HepG2 (cell line): ENCODE measurements at regions not wholly inside any gene's neighbourhood (a gene's known extent, or its start where the extent isn't known, plus 50 kb on each side); places are given as distances from the start of the nearest gene placed in this dataset.

Experiments used
- THYN1 ChIP-seq: sonication (generic); formaldehyde crosslinking; IDR thresholded peaks from 2 replicates; pipeline ENCODE4 v1.8.1; 2023; ENCODE audit warnings: low read depth, mild to moderate bottlenecking, moderate library complexity, missing genetic modification reagents, borderline replicate concordance
- TF ChIP-seq, protein P1 (sequence below): sonication (generic); formaldehyde crosslinking; IDR thresholded peaks from 2 replicates; pipeline ENCODE4 v1.4.0; 2020; ENCODE audit warnings: missing genetic modification reagents, borderline replicate concordance

DNA sequence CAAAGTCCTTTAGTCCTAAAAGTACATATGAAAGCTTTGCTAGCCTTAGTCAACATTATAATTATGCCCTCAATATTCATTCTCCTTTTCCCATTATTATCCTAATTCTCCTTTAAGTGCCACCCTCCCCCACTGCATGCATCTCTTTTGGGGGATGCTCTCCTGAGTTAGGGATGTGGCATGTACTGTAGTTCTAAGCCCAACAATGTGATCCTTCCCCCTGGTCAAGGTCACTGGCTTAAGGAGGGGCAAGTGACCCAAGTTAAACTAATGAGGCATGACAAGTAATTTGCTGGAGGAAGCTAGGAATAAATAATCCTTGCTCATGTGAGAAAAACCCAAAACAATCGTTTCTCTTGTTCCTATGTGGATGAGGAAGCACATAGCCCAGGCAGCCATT, 343.9 kb upstream of the SUCLG2 start:
- TF ChIP-seq, protein P1, sequence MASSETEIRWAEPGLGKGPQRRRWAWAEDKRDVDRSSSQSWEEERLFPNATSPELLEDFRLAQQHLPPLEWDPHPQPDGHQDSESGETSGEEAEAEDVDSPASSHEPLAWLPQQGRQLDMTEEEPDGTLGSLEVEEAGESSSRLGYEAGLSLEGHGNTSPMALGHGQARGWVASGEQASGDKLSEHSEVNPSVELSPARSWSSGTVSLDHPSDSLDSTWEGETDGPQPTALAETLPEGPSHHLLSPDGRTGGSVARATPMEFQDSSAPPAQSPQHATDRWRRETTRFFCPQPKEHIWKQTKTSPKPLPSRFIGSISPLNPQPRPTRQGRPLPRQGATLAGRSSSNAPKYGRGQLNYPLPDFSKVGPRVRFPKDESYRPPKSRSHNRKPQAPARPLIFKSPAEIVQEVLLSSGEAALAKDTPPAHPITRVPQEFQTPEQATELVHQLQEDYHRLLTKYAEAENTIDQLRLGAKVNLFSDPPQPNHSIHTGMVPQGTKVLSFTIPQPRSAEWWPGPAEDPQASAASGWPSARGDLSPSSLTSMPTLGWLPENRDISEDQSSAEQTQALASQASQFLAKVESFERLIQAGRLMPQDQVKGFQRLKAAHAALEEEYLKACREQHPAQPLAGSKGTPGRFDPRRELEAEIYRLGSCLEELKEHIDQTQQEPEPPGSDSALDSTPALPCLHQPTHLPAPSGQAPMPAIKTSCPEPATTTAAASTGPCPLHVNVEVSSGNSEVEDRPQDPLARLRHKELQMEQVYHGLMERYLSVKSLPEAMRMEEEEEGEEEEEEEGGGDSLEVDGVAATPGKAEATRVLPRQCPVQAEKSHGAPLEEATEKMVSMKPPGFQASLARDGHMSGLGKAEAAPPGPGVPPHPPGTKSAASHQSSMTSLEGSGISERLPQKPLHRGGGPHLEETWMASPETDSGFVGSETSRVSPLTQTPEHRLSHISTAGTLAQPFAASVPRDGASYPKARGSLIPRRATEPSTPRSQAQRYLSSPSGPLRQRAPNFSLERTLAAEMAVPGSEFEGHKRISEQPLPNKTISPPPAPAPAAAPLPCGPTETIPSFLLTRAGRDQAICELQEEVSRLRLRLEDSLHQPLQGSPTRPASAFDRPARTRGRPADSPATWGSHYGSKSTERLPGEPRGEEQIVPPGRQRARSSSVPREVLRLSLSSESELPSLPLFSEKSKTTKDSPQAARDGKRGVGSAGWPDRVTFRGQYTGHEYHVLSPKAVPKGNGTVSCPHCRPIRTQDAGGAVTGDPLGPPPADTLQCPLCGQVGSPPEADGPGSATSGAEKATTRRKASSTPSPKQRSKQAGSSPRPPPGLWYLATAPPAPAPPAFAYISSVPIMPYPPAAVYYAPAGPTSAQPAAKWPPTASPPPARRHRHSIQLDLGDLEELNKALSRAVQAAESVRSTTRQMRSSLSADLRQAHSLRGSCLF: no peak
- TF ChIP-seq THYN1 (CRISPR knock-in tag): no peak
